Activated CD8-positive, alpha-beta memory T cell treated with anti-CD3 and anti-CD28 coated beads for 48 hours (primary cell): ENCODE measurements at regions not wholly inside any gene's neighbourhood (a gene's known extent, or its start where the extent isn't known, plus 50 kb on each side); places are given as distances from the start of the nearest gene placed in this dataset.

Experiments
- DNase-seq, 3 experiments: peaks; one replicate each; pipeline ENCODE4 v3.0.0-alpha.2; 2020; ENCODE audit warnings: low read depth in 2 of 3, low spot score in 2 of 3

- DNase-seq = no peak
These were observed 146.7 kb upstream of the CDH4 start for GRCh38 chr20:61105395-61105794.

GRCh38 chr20:61106438-61106837, 145.6 kb upstream of the CDH4 start:
- DNase-seq = no peak

- no peak for DNase-seq
These were observed 142.7 kb upstream of the CDH4 start for GRCh38 chr20:61109221-61109805.

- DNase-seq = no peak
These were observed 139.5 kb upstream of the CDH4 start for GRCh38 chr20:61112515-61112914.

GRCh38 chr20:61113731-61114130, 138.3 kb upstream of the CDH4 start:
- no peak for DNase-seq

- DNase-seq = no peak
These were observed 137.4 kb upstream of the CDH4 start for GRCh38 chr20:61114493-61115175.

- DNase-seq = no peak
These were observed 136.5 kb upstream of the CDH4 start for GRCh38 chr20:61115364-61116065.

- no peak for DNase-seq
These were observed 134.3 kb upstream of the CDH4 start for GRCh38 chr20:61117725-61118124.

- no peak for DNase-seq
These were observed 133.4 kb upstream of the CDH4 start for GRCh38 chr20:61118429-61119224.

GRCh38 chr20:61119273-61119672, 132.8 kb upstream of the CDH4 start:
- no peak for DNase-seq

- no peak for DNase-seq
These were observed 132.2 kb upstream of the CDH4 start for GRCh38 chr20:61119794-61120410.

- peak in 1 of 3 experiments; percentile 5 for DNase-seq
These were observed 131.2 kb upstream of the CDH4 start for GRCh38 chr20:61120595-61121515.

GRCh38 chr20:61121661-61122060, 130.4 kb upstream of the CDH4 start:
- no peak for DNase-seq

GRCh38 chr20:61123286-61123685, 128.8 kb upstream of the CDH4 start:
- DNase-seq = no peak

- no peak for DNase-seq
These were observed 128.2 kb upstream of the CDH4 start for GRCh38 chr20:61123751-61124368.

GRCh38 chr20:61125076-61125475, 127.0 kb upstream of the CDH4 start:
- no peak for DNase-seq

GRCh38 chr20:61125546-61126180, 126.4 kb upstream of the CDH4 start:
- no peak for DNase-seq

GRCh38 chr20:61126369-61127195, 125.5 kb upstream of the CDH4 start:
- no peak for DNase-seq
